Ascending aorta (tissue), 2 donors: ENCODE measurements at regions not wholly inside any gene's neighbourhood (a gene's known extent, or its start where the extent isn't known, plus 50 kb on each side); places are given as distances from the start of the nearest gene placed in this dataset.
A peak's percentile ranks its signal among the peaks of the same experiment; 100 is the strongest.

Experiments used
- DNase-seq, 2 donors: peaks; one replicate each; pipeline ENCODE4 v3.0.0-alpha.2; 2019; ENCODE audit warnings: low spot score in 2 of 2
- H3K27ac ChIP-seq, 2 donors: fragments of 200-600 bp; sonication (generic); one replicate each; pipeline ENCODE4 v1.5.1; 2016 to 2017; ENCODE audit warnings: mild to moderate bottlenecking in 1 of 2
- H3K27me3 ChIP-seq: fragments of 200-600 bp; sonication (generic); one replicate; pipeline ENCODE4 v1.5.1; 2017
- H3K36me3 ChIP-seq, 2 donors: fragments of 200-600 bp; sonication (generic); one replicate each; pipeline ENCODE4 v1.5.1; 2016
- H3K4me1 ChIP-seq, 2 donors: fragments of 200-600 bp; sonication (generic); one replicate each; pipeline ENCODE4 v1.5.1; 2016 to 2017; ENCODE audit warnings: mild to moderate bottlenecking in 1 of 2
- H3K4me3 ChIP-seq, 2 donors: fragments of 200-600 bp; sonication (generic); one replicate each; pipeline ENCODE4 v1.5.1; 2016 to 2017; ENCODE audit warnings: mild to moderate bottlenecking in 1 of 2
- H3K9me3 ChIP-seq, 2 donors: fragments of 200-600 bp; sonication (generic); one replicate each; pipeline ENCODE4 v1.5.1; 2016
- CTCF ChIP-seq, 3 experiments: fragments of 200-600 bp in 2 of 3; fragments of 450-650 bp in 1 of 3; sonication (generic) in 2 of 3; IDR thresholded peaks; one replicate each; pipeline ENCODE4 v1.5.1; 2016 to 2019; ENCODE audit warnings: antibody characterized with exemption in 3 of 3, mild to moderate bottlenecking in 1 of 3, moderate library complexity in 1 of 3
- intact Hi-C: fragments of 100-400 bp; cut with DNase I; formaldehyde crosslinking; loops from one replicate; pipeline ENCODE4 v1.15.1; 2023

- no peak overlapping the region for H3K4me3 ChIP-seq
- no peaks in the 10 kb centered on the region for H3K36me3 ChIP-seq
- intact Hi-C loops, result no loop called here
- H3K27me3 ChIP-seq, result no peaks in the 10 kb centered on the region
- no peaks in the 10 kb centered on the region for H3K9me3 ChIP-seq
- no peaks in the 10 kb centered on the region for H3K4me1 ChIP-seq
- TF ChIP-seq CTCF (IDR thresholded peaks at IDR 0.05), result no peak
- no peak for DNase-seq
- H3K27ac ChIP-seq, result no peak overlapping the region
Observed at GRCh38 chr11:29320196-29320595, 696.6 kb downstream of the KCNA4 start.

GRCh38 chr11:29319210-29319609 is 697.6 kb downstream of the KCNA4 start:
- no peak for TF ChIP-seq CTCF (IDR thresholded peaks at IDR 0.05)
- no peak overlapping the region for H3K27ac ChIP-seq
- intact Hi-C loops, result no loop called here

GRCh38 chr11:29318134-29318845 is 698.5 kb downstream of the KCNA4 start:
- no peak for DNase-seq
- no peaks in the 10 kb centered on the region for H3K4me1 ChIP-seq
- no peaks in the 10 kb centered on the region for H3K27me3 ChIP-seq
- H3K4me3 ChIP-seq, result no peak overlapping the region
- no peaks in the 10 kb centered on the region for H3K9me3 ChIP-seq
- H3K27ac ChIP-seq, result peak overlapping the region; percentile 10 to 56
- intact Hi-C loops, result no loop called here
- no peak for TF ChIP-seq CTCF (IDR thresholded peaks at IDR 0.05)
- H3K36me3 ChIP-seq, result no peaks in the 10 kb centered on the region

More at GRCh38 chr11:29319210-29319609, 697.6 kb downstream of the KCNA4 start:
- Histone ChIP-seq H3K9me3 (no peaks in the 10 kb centered on the region), H3K36me3 (no peaks in the 10 kb centered on the region), H3K4me3 (no peak overlapping the region), H3K4me1 (no peaks in the 10 kb centered on the region), H3K27me3 (no peaks in the 10 kb centered on the region)
- DNase-seq, result no peak

GRCh38 chr11:29317694-29318093 is 699.1 kb downstream of the KCNA4 start:
- no peaks in the 10 kb centered on the region for H3K4me1 ChIP-seq
- H3K36me3 ChIP-seq, result no peaks in the 10 kb centered on the region
- intact Hi-C loops, result no loop called here
- no peaks in the 10 kb centered on the region for H3K9me3 ChIP-seq
- H3K27me3 ChIP-seq, result no peaks in the 10 kb centered on the region
- no peak for TF ChIP-seq CTCF (IDR thresholded peaks at IDR 0.05)
- no peak overlapping the region for H3K4me3 ChIP-seq
- DNase-seq, result no peak
- H3K27ac ChIP-seq, result peak overlapping the region; percentile 21 to 56

GRCh38 chr11:29315275-29315674 is 701.6 kb downstream of the KCNA4 start:
- Histone ChIP-seq H3K9me3 (no peaks in the 10 kb centered on the region), H3K4me1 (peaks cover 0 to 7% of the 10 kb centered on the region in 2 donors), H3K36me3 (no peaks in the 10 kb centered on the region), H3K4me3 (no peak overlapping the region), H3K27me3 (no peaks in the 10 kb centered on the region), H3K27ac (no peak overlapping the region)
- intact Hi-C loops, result no loop called here
- DNase-seq, result no peak
- no peak for TF ChIP-seq CTCF (IDR thresholded peaks at IDR 0.05)
